GM23248 (cell line): ENCODE measurements at regions not wholly inside any gene's neighbourhood (a gene's known extent, or its start where the extent isn't known, plus 50 kb on each side); places are given as distances from the start of the nearest gene placed in this dataset.

Source experiments
- EZH2 ChIP-seq: fragments of 200-600 bp; sonication (generic); IDR thresholded peaks from 2 replicates; pipeline ENCODE4 v1.6.1; 2018; ENCODE audit warnings: antibody characterized with exemption, mild to moderate bottlenecking; ENCODE audit not compliant: insufficient read depth, poor library complexity, severe bottlenecking
- EZH2phosphoT487 ChIP-seq: fragments of 200-600 bp; sonication (generic); IDR thresholded peaks from 2 replicates; pipeline ENCODE4 v1.6.1; 2018; ENCODE audit warnings: antibody characterized with exemption, moderate library complexity, mild to moderate bottlenecking, low read depth; ENCODE audit not compliant: insufficient read depth

DNA sequence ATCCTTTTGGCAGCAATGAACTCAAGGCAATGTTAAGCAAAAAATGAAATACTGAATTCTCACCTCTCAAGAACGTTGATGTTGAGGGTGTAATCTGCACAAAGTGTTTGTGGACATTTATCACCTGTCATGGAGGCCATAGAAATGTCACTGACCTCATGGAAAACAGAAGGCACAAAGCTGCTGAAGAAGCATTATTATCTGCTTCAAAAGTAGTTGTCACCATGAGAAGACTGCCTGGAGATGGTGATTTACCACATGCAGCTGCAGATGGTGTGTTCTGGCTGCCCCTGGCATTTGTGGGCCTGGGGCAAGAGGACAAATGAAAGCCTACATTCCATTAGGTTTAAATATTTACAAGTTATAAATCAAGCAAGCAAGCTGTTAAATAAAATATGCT, 116.8 kb upstream of the RPS6KA3 start:
- TF ChIP-seq EZH2 = no peak
- TF ChIP-seq EZH2phosphoT487 = no peak
